MM.1S (cell line): ENCODE measurements at regions not wholly inside any gene's neighbourhood (a gene's known extent, or its start where the extent isn't known, plus 50 kb on each side); places are given as distances from the start of the nearest gene placed in this dataset.

Source experiments
- DNase-seq: peaks from one replicate; pipeline ENCODE4 v3.0.0-alpha.2; 2015
- H2AFZ ChIP-seq: fragments of 300-600 bp; sonication (generic); 2 replicates; pipeline ENCODE4 v1.6.0; 2016; ENCODE audit warnings: antibody characterized with exemption, low read length
- H3F3A ChIP-seq: fragments of 300-600 bp; sonication (generic); 2 replicates; pipeline ENCODE4 v1.6.1; 2016; ENCODE audit warnings: mild to moderate bottlenecking, antibody characterized with exemption, low read length, moderate library complexity, mixed read lengths; ENCODE audit not compliant: insufficient read depth
- H3K27ac ChIP-seq: fragments of 300-600 bp; sonication (generic); 2 replicates; pipeline ENCODE4 v1.5.1; 2016; ENCODE audit warnings: mild to moderate bottlenecking, low read length
- H3K27me3 ChIP-seq: fragments of 300-600 bp; sonication (generic); replicated peaks from 2 replicates; pipeline ENCODE4 v1.6.0; 2016; ENCODE audit warnings: low read length; ENCODE audit not compliant: insufficient read depth
- H3K36me3 ChIP-seq: fragments of 300-600 bp; sonication (generic); replicated peaks from 2 replicates; pipeline ENCODE4 v1.6.1; 2016; ENCODE audit warnings: mild to moderate bottlenecking, low read length, mixed read lengths; ENCODE audit not compliant: insufficient read depth
- H3K4me1 ChIP-seq: fragments of 300-600 bp; sonication (generic); 2 replicates; pipeline ENCODE4 v1.6.1; 2016; ENCODE audit warnings: low read length, mixed read lengths
- H3K4me2 ChIP-seq: fragments of 300-600 bp; sonication (generic); 2 replicates; pipeline ENCODE4 v1.6.0; 2016; ENCODE audit warnings: low read depth, low read length
- H3K4me3 ChIP-seq: fragments of 300-600 bp; sonication (generic); 2 replicates; pipeline ENCODE4 v1.5.1; 2016; ENCODE audit warnings: low read length, mixed read lengths
- H3K79me2 ChIP-seq: fragments of 300-600 bp; sonication (generic); 2 replicates; pipeline ENCODE4 v1.6.1; 2016; ENCODE audit warnings: mixed run types, low read length, mixed read lengths
- H3K9ac ChIP-seq: fragments of 300-600 bp; sonication (generic); 2 replicates; pipeline ENCODE4 v1.6.1; 2016; ENCODE audit warnings: low read length, mixed read lengths
- H3K9me2 ChIP-seq: fragments of 300-600 bp; sonication (generic); replicated peaks from 2 replicates; pipeline ENCODE4 v1.6.1; 2016; ENCODE audit warnings: mild to moderate bottlenecking, low read length, mixed read lengths; ENCODE audit not compliant: insufficient read depth
- H3K9me3 ChIP-seq: fragments of 300-600 bp; sonication (generic); replicated peaks from 2 replicates; pipeline ENCODE4 v1.6.1; 2016; ENCODE audit warnings: mild to moderate bottlenecking, low read length, mixed read lengths; ENCODE audit not compliant: insufficient read depth
- H4K20me1 ChIP-seq: fragments of 300-600 bp; sonication (generic); 2 replicates; pipeline ENCODE4 v1.6.1; 2016; ENCODE audit warnings: mild to moderate bottlenecking, low read length, moderate library complexity, mixed read lengths; ENCODE audit not compliant: insufficient read depth
- CTCF ChIP-seq: fragments of 300-600 bp; sonication (generic); IDR thresholded peaks from 2 replicates; pipeline ENCODE4 v1.5.1; 2016; ENCODE audit warnings: antibody characterized with exemption, low read length, mixed read lengths
- EZH2 ChIP-seq: fragments of 300-600 bp; sonication (generic); optimal IDR thresholded peaks from 2 replicates; pipeline ENCODE3; 2017; ENCODE audit warnings: low read depth, mild to moderate bottlenecking, antibody characterized with exemption, low read length, mixed read lengths
- EZH2phosphoT487 ChIP-seq: fragments of 300-600 bp; sonication (generic); IDR thresholded peaks from 2 replicates; pipeline ENCODE4 v1.6.1; 2018; ENCODE audit warnings: antibody characterized with exemption, low read length

- H3K36me3 ChIP-seq = no peaks in the 10 kb centered on the region
- no peak overlapping the region for H3K9ac ChIP-seq
- no peak overlapping the region for H3K27ac ChIP-seq
- no peaks in the 10 kb centered on the region for H3K9me2 ChIP-seq
- no peak for DNase-seq
- 0 out of 2 replicates have a peak, but pooled peaks cover 5% of the 10 kb centered on the region for H3K4me1 ChIP-seq
- TF ChIP-seq EZH2 (no peak), EZH2phosphoT487 (no peak), CTCF (no peak)
- H4K20me1 ChIP-seq = no peaks in the 10 kb centered on the region
- no peaks in the 10 kb centered on the region for H3K9me3 ChIP-seq
- H3K79me2 ChIP-seq = no peaks in the 10 kb centered on the region
- no peak overlapping the region for H3K4me2 ChIP-seq
- H3K4me3 ChIP-seq = no peak overlapping the region
- no peaks in the 10 kb centered on the region for H3F3A ChIP-seq
- no peaks in the 10 kb centered on the region for H3K27me3 ChIP-seq
- no peak overlapping the region for H2AFZ ChIP-seq
Observed at GRCh38 chr7:119937745-119938144, 335.2 kb upstream of the KCND2 start.

GRCh38 chr7:119943942-119944600 lies 328.9 kb upstream of the KCND2 start:
- H3K4me2 ChIP-seq = no peak overlapping the region

GRCh38 chr7:119944601-119944972 lies 328.4 kb upstream of the KCND2 start:
- Histone ChIP-seq H3K36me3 (no peaks in the 10 kb centered on the region), H4K20me1 (no peaks in the 10 kb centered on the region), H3K27ac (no peak overlapping the region), H3K4me3 (no peak overlapping the region), H3K9me3 (no peaks in the 10 kb centered on the region), H3K4me1 (no peaks in the 10 kb centered on the region), H3K9me2 (no peaks in the 10 kb centered on the region), H3K4me2 (no peak overlapping the region), H3K27me3 (no peaks in the 10 kb centered on the region), H3F3A (no peaks in the 10 kb centered on the region), H3K79me2 (no peaks in the 10 kb centered on the region), H3K9ac (no peak overlapping the region), H2AFZ (no peak overlapping the region)
- TF ChIP-seq EZH2 (no peak), EZH2phosphoT487 (no peak), CTCF (no peak)
- no peak for DNase-seq

More at GRCh38 chr7:119943942-119944600, 328.9 kb upstream of the KCND2 start:
- no peaks in the 10 kb centered on the region for H3K79me2 ChIP-seq
- no peaks in the 10 kb centered on the region for H3K36me3 ChIP-seq
- no peaks in the 10 kb centered on the region for H3K27me3 ChIP-seq
- TF ChIP-seq EZH2phosphoT487 (no peak), EZH2 (no peak), CTCF (0 out of 2 replicates have a peak, but pooled peaks have one; percentile 11)
- H4K20me1 ChIP-seq = no peaks in the 10 kb centered on the region
- no peak overlapping the region for H3K9ac ChIP-seq
- H3K4me3 ChIP-seq = no peak overlapping the region
- no peaks in the 10 kb centered on the region for H3F3A ChIP-seq
- H3K9me3 ChIP-seq = no peaks in the 10 kb centered on the region
- H3K27ac ChIP-seq = no peak overlapping the region
- no peak overlapping the region for H2AFZ ChIP-seq
- DNase-seq = no peak
- H3K4me1 ChIP-seq = no peaks in the 10 kb centered on the region
- H3K9me2 ChIP-seq = no peaks in the 10 kb centered on the region
